Gastrocnemius medialis (tissue), 4 donors: ENCODE measurements at regions not wholly inside any gene's neighbourhood (a gene's known extent, or its start where the extent isn't known, plus 50 kb on each side); places are given as distances from the start of the nearest gene placed in this dataset.

Experiments used
- ATAC-seq, 2 donors: fragments of 150-250 bp; one replicate each; pipeline ENCODE4 v1.9.1; 2016
- DNase-seq, 2 donors: peaks; one replicate each; pipeline ENCODE4 v3.0.0-alpha.2; 2019
- H3K27ac ChIP-seq, 4 donors: fragments of 200-600 bp; sonication (generic); 1 replicate in 1 of 4; 2 replicates in 3 of 4; pipeline ENCODE4 v1.5.1; 2016 to 2018; ENCODE audit warnings: mild to moderate bottlenecking in 2 of 4, moderate library complexity in 1 of 4
- H3K27me3 ChIP-seq, 3 donors: fragments of 200-600 bp; sonication (generic) in 2 of 3; 1 replicate in 1 of 3; 2 replicates in 2 of 3; pipeline versions ENCODE4 v1.5.1 to v1.6.0; 2016 to 2019; ENCODE audit warnings: mild to moderate bottlenecking in 1 of 3, moderate library complexity in 1 of 3
- H3K36me3 ChIP-seq, 2 donors: fragments of 200-600 bp; sonication (generic) in 1 of 2; one replicate each; pipeline ENCODE4 v1.5.1; 2017 to 2018
- H3K4me1 ChIP-seq, 2 donors: fragments of 200-600 bp; sonication (generic) in 1 of 2; one replicate each; pipeline ENCODE4 v1.5.1; 2016 to 2017; ENCODE audit warnings: mild to moderate bottlenecking in 2 of 2
- H3K4me3 ChIP-seq, 4 donors: fragments of 200-600 bp; sonication (generic) in 3 of 4; 1 replicate in 1 of 4; 2 replicates in 3 of 4; pipeline ENCODE4 v1.5.1; 2016 to 2019; ENCODE audit warnings: mild to moderate bottlenecking in 2 of 4
- H3K9me3 ChIP-seq, 3 donors: fragments of 200-600 bp; sonication (generic) in 2 of 3; 1 replicate in 1 of 3; 2 replicates in 2 of 3; pipeline ENCODE4 v1.5.1; 2016 to 2019
- CTCF ChIP-seq, 5 experiments: fragments of 450-650 bp in 3 of 5; fragments of 200-600 bp in 2 of 5; sonication (generic) in 2 of 5; IDR thresholded peaks in 4 of 5; conservative IDR thresholded peaks in 1 of 5; 1 replicate in 4 of 5; 2 replicates in 1 of 5; pipeline ENCODE4 v1.5.1; 2016 to 2019; ENCODE audit warnings: antibody characterized with exemption in 5 of 5, mild to moderate bottlenecking in 3 of 5, moderate library complexity in 3 of 5
- POLR2A ChIP-seq, 2 donors: fragments of 450-650 bp; IDR thresholded peaks; one replicate each; pipeline ENCODE4 v1.6.1; 2017; ENCODE audit warnings: antibody characterized with exemption in 2 of 2, mild to moderate bottlenecking in 2 of 2, moderate library complexity in 2 of 2
- in situ Hi-C, 4 donors: fragments of 200-750 bp; cut with MboI; loops; one replicate each; pipeline versions ENCODE4 v1.15.0 to v1.8.0; 2017; ENCODE audit warnings: low sequenced_read_pairs in 4 of 4
- intact Hi-C: fragments of 100-400 bp; cut with DNase I; formaldehyde crosslinking; loops from one replicate; pipeline ENCODE4 v1.15.1; 2023; ENCODE audit warnings: low total_unique reads

GRCh38 chr18:4839639-4840038, 357.4 kb downstream of the AKAIN1 start:
- H3K27me3 ChIP-seq, result no peaks in the 10 kb centered on the region
- intact Hi-C loops (no loop called here), in situ Hi-C loops (no loop called here)
- no peak for ATAC-seq
- no peaks in the 10 kb centered on the region for H3K9me3 ChIP-seq
- no peaks in the 10 kb centered on the region for H3K4me1 ChIP-seq
- no peak overlapping the region for H3K4me3 ChIP-seq
- no peaks in the 10 kb centered on the region for H3K36me3 ChIP-seq
- H3K27ac ChIP-seq, result no peak overlapping the region
- TF ChIP-seq CTCF (IDR thresholded peaks at IDR 0.05 in 4 of 5, conservative IDR thresholded peaks at IDR 0.05 in 1 of 5) (no peak), POLR2A (IDR thresholded peaks at IDR 0.05) (no peak)
- DNase-seq, result no peak

GRCh38 chr18:4836141-4836540, 360.9 kb downstream of the AKAIN1 start:
- in situ Hi-C loops (no loop called here), intact Hi-C loops (no loop called here)
- Histone ChIP-seq H3K4me3 (no peak overlapping the region), H3K4me1 (no peaks in the 10 kb centered on the region), H3K36me3 (no peaks in the 10 kb centered on the region), H3K9me3 (no peaks in the 10 kb centered on the region), H3K27me3 (no peaks in the 10 kb centered on the region), H3K27ac (no peak overlapping the region)
- TF ChIP-seq POLR2A (IDR thresholded peaks at IDR 0.05) (no peak), CTCF (IDR thresholded peaks at IDR 0.05 in 4 of 5, conservative IDR thresholded peaks at IDR 0.05 in 1 of 5) (no peak)
- ATAC-seq (no peak), DNase-seq (no peak)

- Histone ChIP-seq H3K27ac (no peak overlapping the region), H3K27me3 (no peaks in the 10 kb centered on the region), H3K9me3 (no peaks in the 10 kb centered on the region), H3K4me3 (no peak overlapping the region), H3K36me3 (no peaks in the 10 kb centered on the region), H3K4me1 (no peaks in the 10 kb centered on the region)
- TF ChIP-seq POLR2A (IDR thresholded peaks at IDR 0.05) (no peak), CTCF (IDR thresholded peaks at IDR 0.05 in 4 of 5, conservative IDR thresholded peaks at IDR 0.05 in 1 of 5) (no peak)
- no peak for DNase-seq
- in situ Hi-C loops, result no loop called here
- no peak for ATAC-seq
- intact Hi-C loops, result no loop called here
Observed at GRCh38 chr18:4831791-4832375, 365.2 kb downstream of the AKAIN1 start.

GRCh38 chr18:4831127-4831526, 365.9 kb downstream of the AKAIN1 start:
- in situ Hi-C loops, result no loop called here
- H3K4me3 ChIP-seq, result no peak overlapping the region
- no peaks in the 10 kb centered on the region for H3K9me3 ChIP-seq
- ATAC-seq (no peak), DNase-seq (no peak)
- no peak for TF ChIP-seq POLR2A (IDR thresholded peaks at IDR 0.05)
- no peak for TF ChIP-seq CTCF (IDR thresholded peaks at IDR 0.05 in 4 of 5, conservative IDR thresholded peaks at IDR 0.05 in 1 of 5)
- intact Hi-C loops, result no loop called here
- no peaks in the 10 kb centered on the region for H3K4me1 ChIP-seq
- H3K27me3 ChIP-seq, result no peaks in the 10 kb centered on the region
- no peaks in the 10 kb centered on the region for H3K36me3 ChIP-seq
- H3K27ac ChIP-seq, result no peak overlapping the region

GRCh38 chr18:4823091-4823490, 368.0 kb upstream of the DLGAP1 start:
- Histone ChIP-seq H3K4me1 (no peaks in the 10 kb centered on the region), H3K36me3 (no peaks in the 10 kb centered on the region), H3K9me3 (no peaks in the 10 kb centered on the region), H3K4me3 (no peak overlapping the region), H3K27ac (no peak overlapping the region), H3K27me3 (no peaks in the 10 kb centered on the region)
- in situ Hi-C loops (no loop called here), intact Hi-C loops (no loop called here)
- DNase-seq (no peak), ATAC-seq (no peak)
- no peak for TF ChIP-seq CTCF (IDR thresholded peaks at IDR 0.05 in 4 of 5, conservative IDR thresholded peaks at IDR 0.05 in 1 of 5)
- no peak for TF ChIP-seq POLR2A (IDR thresholded peaks at IDR 0.05)
